D721Med (cell line): ENCODE measurements at regions not wholly inside any gene's neighbourhood (a gene's known extent, or its start where the extent isn't known, plus 50 kb on each side); places are given as distances from the start of the nearest gene placed in this dataset.

Source experiments
- DNase-seq: peaks from one replicate; pipeline ENCODE4 v3.0.0; 2011; ENCODE audit warnings: low spot score; ENCODE audit not compliant: insufficient read length
- FAIRE-seq: peaks from 2 replicates; lab custom pipeline; 2011; peaks lifted over from hg19 to GRCh38; lab: Jason Lieb, UNC
- TF ChIP-seq, protein P1 (sequence below): IDR thresholded peaks from 2 replicates; pipeline ENCODE4 v1.5.1; 2012; ENCODE audit warnings: mild to moderate bottlenecking, control low read depth; ENCODE audit not compliant: insufficient read depth; ENCODE audit errors: missing control alignments

DNA sequence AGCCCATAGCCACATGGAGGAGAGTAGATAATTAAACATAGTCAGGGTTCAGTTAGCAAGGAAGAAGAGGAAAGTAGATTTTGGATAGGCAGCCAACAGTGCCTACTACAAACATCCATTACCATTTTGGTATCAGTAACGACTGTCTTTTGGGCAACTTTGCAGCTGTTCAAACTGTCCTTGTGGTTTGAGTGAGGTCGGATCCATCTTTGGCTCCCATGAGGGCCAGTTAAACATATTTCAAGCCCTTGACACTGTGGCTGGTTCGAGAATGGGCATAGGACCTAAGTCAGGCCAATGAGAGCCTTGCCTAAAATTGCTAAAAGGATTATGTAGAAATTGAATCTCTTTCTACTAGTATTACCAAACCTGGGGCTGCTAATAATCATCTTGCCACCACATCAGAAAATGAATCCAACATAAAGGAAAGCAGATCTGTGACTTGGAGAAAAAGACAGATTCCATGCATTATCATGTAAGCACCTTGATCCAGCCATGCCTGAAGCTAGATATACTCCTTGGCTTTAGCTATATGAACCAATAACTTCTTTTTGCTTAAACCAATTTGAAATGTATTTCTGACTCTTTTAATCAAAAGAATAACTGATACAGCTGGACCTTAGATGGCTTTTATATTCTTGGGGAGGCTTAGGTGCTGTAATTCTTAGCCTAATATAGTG, 75.0 kb upstream of the STAM2 start:
- TF ChIP-seq, protein P1, sequence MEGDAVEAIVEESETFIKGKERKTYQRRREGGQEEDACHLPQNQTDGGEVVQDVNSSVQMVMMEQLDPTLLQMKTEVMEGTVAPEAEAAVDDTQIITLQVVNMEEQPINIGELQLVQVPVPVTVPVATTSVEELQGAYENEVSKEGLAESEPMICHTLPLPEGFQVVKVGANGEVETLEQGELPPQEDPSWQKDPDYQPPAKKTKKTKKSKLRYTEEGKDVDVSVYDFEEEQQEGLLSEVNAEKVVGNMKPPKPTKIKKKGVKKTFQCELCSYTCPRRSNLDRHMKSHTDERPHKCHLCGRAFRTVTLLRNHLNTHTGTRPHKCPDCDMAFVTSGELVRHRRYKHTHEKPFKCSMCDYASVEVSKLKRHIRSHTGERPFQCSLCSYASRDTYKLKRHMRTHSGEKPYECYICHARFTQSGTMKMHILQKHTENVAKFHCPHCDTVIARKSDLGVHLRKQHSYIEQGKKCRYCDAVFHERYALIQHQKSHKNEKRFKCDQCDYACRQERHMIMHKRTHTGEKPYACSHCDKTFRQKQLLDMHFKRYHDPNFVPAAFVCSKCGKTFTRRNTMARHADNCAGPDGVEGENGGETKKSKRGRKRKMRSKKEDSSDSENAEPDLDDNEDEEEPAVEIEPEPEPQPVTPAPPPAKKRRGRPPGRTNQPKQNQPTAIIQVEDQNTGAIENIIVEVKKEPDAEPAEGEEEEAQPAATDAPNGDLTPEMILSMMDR: no peak
- FAIRE-seq (no peak), DNase-seq (no peak)

DNA sequence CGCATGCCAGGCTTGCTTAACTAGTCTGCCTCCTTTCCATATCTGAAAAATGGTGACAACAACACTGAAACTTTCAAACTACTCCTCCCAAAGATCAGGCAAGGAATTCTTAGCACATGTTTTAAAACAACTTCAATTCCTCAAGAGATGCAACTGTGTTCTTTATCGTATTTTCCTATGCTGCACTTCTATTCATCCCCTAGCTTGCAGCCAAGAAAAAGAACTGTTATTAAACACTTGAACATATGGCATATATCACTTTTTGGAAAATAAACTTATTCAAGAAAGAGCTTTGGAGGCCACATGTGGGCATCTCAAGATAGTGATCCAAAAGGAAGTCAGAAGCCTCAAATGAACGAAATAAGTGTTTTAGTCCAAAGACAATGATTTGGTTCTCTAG, 75.6 kb upstream of the STAM2 start:
- TF ChIP-seq, protein P1: no peak
- DNase-seq: no peak
- peak; percentile 44 for FAIRE-seq

DNA sequence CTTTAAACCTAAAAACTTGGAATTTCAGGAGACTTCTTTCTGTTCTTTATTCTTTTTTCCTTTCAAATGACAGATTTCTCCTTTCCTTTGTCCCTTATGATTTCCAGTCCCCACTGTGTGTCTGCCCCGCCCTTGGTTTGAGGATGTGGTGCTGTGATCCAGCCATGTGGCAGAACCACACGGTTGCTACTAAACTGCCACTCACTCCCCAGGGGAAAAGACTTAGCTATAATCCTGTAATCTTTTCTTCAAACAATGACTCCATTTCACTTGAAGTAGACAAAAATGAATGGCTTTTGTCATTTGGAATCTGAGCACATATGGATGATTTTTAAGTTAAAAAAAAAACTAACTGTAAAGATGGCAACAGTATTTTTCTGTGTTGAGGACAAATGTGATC, 76.2 kb upstream of the STAM2 start:
- TF ChIP-seq, protein P1: no peak
- DNase-seq: peak; percentile 30
- FAIRE-seq: peak; percentile 66

DNA sequence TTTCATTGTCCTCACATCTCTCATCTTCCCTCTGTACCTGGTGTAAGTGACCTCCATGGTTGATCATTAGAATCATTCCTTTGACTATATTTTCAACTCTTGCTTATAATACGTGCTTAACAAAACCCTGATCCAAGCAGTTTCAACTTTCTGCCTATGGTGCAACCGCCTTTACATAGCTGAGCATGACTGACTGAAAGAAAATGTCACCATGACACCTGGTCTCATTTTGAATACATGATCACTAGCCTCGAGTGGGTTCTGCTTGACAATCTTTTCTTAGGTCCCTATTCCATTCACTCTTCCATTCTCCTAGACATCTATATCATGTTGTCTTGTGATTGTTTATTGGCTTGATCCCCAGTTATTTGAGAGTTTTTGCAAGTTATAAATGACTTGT, 78.9 kb upstream of the STAM2 start:
- DNase-seq (no peak), FAIRE-seq (no peak)
- TF ChIP-seq, protein P1: no peak

DNA sequence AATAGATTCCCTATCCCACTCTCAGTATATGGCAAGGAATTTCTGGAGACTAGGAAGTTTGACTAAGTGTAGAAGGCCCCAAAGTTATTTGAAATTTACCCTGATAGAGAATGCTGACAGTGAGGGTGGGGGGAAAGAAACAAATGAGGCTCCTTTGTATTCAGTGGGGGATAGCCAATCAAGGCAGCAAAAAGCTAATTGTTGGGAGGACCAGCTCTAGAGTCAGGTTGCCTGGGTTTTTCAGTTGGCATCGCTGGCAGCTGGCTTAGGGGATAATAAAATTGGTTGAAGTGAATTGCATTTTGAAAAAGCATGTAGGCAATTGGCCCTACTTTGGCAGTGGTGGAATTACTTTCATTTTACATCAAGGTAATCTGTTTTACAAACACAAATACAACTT, 79.4 kb upstream of the STAM2 start:
- DNase-seq (no peak), FAIRE-seq (no peak)
- TF ChIP-seq, protein P1: no peak

DNA sequence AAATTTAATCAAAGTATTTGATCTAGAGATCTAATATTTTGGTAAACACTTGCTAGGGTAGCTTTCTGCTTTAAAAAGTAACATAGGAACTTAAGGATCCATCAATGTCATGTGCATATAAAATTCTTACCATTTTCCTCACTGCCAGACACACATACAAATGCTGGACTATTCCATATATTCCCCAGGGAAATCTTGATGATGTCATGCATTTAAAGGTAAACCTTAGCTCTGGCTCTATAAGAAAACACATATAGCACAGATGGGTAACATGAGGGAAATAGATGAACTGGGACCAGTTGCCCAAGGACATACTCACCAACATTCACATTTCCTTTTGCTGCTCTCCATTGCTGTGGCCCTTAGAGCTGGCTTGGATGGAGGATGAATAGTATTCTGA, 79.1 kb upstream of the FMNL2 start:
- no peak for FAIRE-seq

DNA sequence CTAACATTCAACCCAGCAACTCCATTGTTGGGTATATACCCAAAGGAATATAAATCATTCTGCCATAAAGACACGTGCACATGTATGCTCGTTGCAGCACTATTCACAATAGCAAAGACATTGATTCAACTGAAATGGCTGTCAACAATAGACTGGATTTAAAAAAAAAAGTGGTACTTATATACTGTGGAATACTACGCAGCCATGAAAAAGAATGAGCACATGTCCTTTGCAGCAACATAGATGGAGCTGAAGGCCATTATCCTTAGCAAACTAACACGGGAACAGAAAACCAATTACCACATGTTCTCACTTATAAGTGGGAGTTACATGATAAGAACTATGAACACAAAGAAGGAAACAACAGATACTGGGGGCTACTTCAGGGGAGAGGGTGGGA, 74.0 kb upstream of the FMNL2 start:
- no peak for FAIRE-seq
- DNase-seq: no peak
- TF ChIP-seq, protein P1: no peak

More for the DNA sequence above, 79.1 kb upstream of the FMNL2 start:
- TF ChIP-seq, protein P1: no peak
- DNase-seq: no peak
